ENCODE measurements at regions not wholly inside any gene's neighbourhood (a gene's known extent, or its start where the extent isn't known, plus 50 kb on each side); places are given as distances from the start of the nearest gene placed in this dataset.

- Histone ChIP-seq H3K27ac (ENCODE audit: low read depth, low read length) (no peak overlapping the region), H3K36me3 (ENCODE audit: control insufficient read depth in 2 of 3, insufficient read depth in 3 of 3, low read length in 3 of 3) (no peaks in the 10 kb centered on the region), H3K9me3 (ENCODE audit: control insufficient read depth in 2 of 3, low read length in 3 of 3) (no peaks in the 10 kb centered on the region), H3K4me1 (ENCODE audit: control insufficient read depth in 2 of 2, insufficient read depth in 2 of 2, low read length in 2 of 2) (no peaks in the 10 kb centered on the region), H3K4me3 (ENCODE audit: low read length) (no peak overlapping the region), H3K27me3 (ENCODE audit: control insufficient read depth in 2 of 2, insufficient read depth in 2 of 2, low read length in 2 of 2) (no peaks in the 10 kb centered on the region)
- ATAC-seq (no peak), DNase-seq (no peak)
- Mint-ChIP-seq H3K27ac (no peak overlapping the region), H3K4me1 (no peaks in the 10 kb centered on the region), H3K27me3 (no peaks in the 10 kb centered on the region), H3K4me3 (no peak overlapping the region), H3K36me3 (no peaks in the 10 kb centered on the region), H3K9me3 (peaks cover 0 to 10% (median 3%) of the 10 kb centered on the region in 11 donors)
- CTCF ChIA-PET: no interaction called here
- intact Hi-C loops (cut with micrococcal nuclease): no loop called here
- POLR2A ChIA-PET: no interaction called here
Observed at GRCh38 chr9:118782790-118783463, 586.3 kb downstream of the BRINP1 start.

DNA sequence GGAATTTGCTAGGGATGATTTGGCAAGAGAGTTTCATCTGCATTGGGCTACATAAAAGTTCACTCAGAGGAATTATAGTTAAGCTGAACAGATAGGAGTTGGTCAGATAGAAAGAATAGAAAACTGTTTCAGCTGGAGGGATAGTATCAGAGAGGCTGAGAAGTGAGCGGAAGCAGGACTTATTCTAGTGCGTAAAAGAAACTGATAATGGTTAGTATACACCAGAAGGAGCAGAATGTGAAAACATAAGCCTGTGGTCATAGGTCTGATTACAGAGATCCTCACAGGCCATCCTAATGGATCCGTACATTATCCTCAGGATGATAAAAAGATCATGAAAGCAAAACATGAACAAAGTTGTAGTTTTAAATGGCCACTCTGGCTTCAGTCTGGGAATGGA lies 585.2 kb downstream of the BRINP1 start:
- H3K27ac Mint-ChIP-seq: no peak overlapping the region
- Histone ChIP-seq H3K27me3 (ENCODE audit: control insufficient read depth in 2 of 2, insufficient read depth in 2 of 2, low read length in 2 of 2) (no peaks in the 10 kb centered on the region), H3K27ac (ENCODE audit: low read depth, low read length) (no peak overlapping the region), H3K4me3 (ENCODE audit: low read length) (no peak overlapping the region), H3K9me3 (ENCODE audit: control insufficient read depth in 2 of 3, low read length in 3 of 3) (no peaks in the 10 kb centered on the region), H3K36me3 (ENCODE audit: control insufficient read depth in 2 of 3, insufficient read depth in 3 of 3, low read length in 3 of 3) (no peaks in the 10 kb centered on the region), H3K4me1 (ENCODE audit: control insufficient read depth in 2 of 2, insufficient read depth in 2 of 2, low read length in 2 of 2) (no peaks in the 10 kb centered on the region)
- DNase-seq: no peak
- no peaks in the 10 kb centered on the region for H3K36me3 Mint-ChIP-seq
- ChIA-PET POLR2A (no interaction called here), CTCF (no interaction called here)
- peaks cover 0 to 9% (median 1%) of the 10 kb centered on the region in 11 donors for H3K9me3 Mint-ChIP-seq
- H3K4me1 Mint-ChIP-seq: no peaks in the 10 kb centered on the region
- ATAC-seq: no peak
- no peaks in the 10 kb centered on the region for H3K27me3 Mint-ChIP-seq
- no peak overlapping the region for H3K4me3 Mint-ChIP-seq
- intact Hi-C loops (cut with micrococcal nuclease): no loop called here

- H3K9me3 Mint-ChIP-seq: peaks cover 0 to 7% (median 0%) of the 10 kb centered on the region in 11 donors
- H3K27ac Mint-ChIP-seq: no peak overlapping the region
- no peaks in the 10 kb centered on the region for H3K4me1 Mint-ChIP-seq
- no peaks in the 10 kb centered on the region for H3K27me3 Mint-ChIP-seq
- no peak for ATAC-seq
- H3K36me3 ChIP-seq (ENCODE audit: control insufficient read depth in 2 of 3, insufficient read depth in 3 of 3, low read length in 3 of 3): no peaks in the 10 kb centered on the region
- no peak overlapping the region for H3K4me3 ChIP-seq (ENCODE audit: low read length)
- CTCF ChIA-PET: no interaction called here
- intact Hi-C loops (cut with micrococcal nuclease): no loop called here
- DNase-seq: no peak
- no peak overlapping the region for H3K4me3 Mint-ChIP-seq
- no peak overlapping the region for H3K27ac ChIP-seq (ENCODE audit: low read depth, low read length)
- H3K9me3 ChIP-seq (ENCODE audit: control insufficient read depth in 2 of 3, low read length in 3 of 3): no peaks in the 10 kb centered on the region
- no peaks in the 10 kb centered on the region for H3K36me3 Mint-ChIP-seq
- POLR2A ChIA-PET: no interaction called here
- no peaks in the 10 kb centered on the region for H3K4me1 ChIP-seq (ENCODE audit: control insufficient read depth in 2 of 2, insufficient read depth in 2 of 2, low read length in 2 of 2)
- H3K27me3 ChIP-seq (ENCODE audit: control insufficient read depth in 2 of 2, insufficient read depth in 2 of 2, low read length in 2 of 2): no peaks in the 10 kb centered on the region
Observed at GRCh38 chr9:118785456-118785855, 583.8 kb downstream of the BRINP1 start.

- ChIA-PET POLR2A (no interaction called here), CTCF (no interaction called here)
- intact Hi-C loops (cut with micrococcal nuclease): no loop called here
- no peaks in the 10 kb centered on the region for H3K27me3 Mint-ChIP-seq
- no peak for DNase-seq
- no peak overlapping the region for H3K27ac ChIP-seq (ENCODE audit: low read depth, low read length)
- no peaks in the 10 kb centered on the region for H3K36me3 ChIP-seq (ENCODE audit: control insufficient read depth in 2 of 3, insufficient read depth in 3 of 3, low read length in 3 of 3)
- H3K4me1 Mint-ChIP-seq: no peaks in the 10 kb centered on the region
- no peaks in the 10 kb centered on the region for H3K9me3 ChIP-seq (ENCODE audit: control insufficient read depth in 2 of 3, low read length in 3 of 3)
- H3K36me3 Mint-ChIP-seq: no peaks in the 10 kb centered on the region
- no peaks in the 10 kb centered on the region for H3K4me1 ChIP-seq (ENCODE audit: control insufficient read depth in 2 of 2, insufficient read depth in 2 of 2, low read length in 2 of 2)
- no peak overlapping the region for H3K4me3 ChIP-seq (ENCODE audit: low read length)
- peaks cover 0 to 7% (median 0%) of the 10 kb centered on the region in 11 donors for H3K9me3 Mint-ChIP-seq
- H3K4me3 Mint-ChIP-seq: no peak overlapping the region
- no peaks in the 10 kb centered on the region for H3K27me3 ChIP-seq (ENCODE audit: control insufficient read depth in 2 of 2, insufficient read depth in 2 of 2, low read length in 2 of 2)
- ATAC-seq: no peak
- H3K27ac Mint-ChIP-seq: no peak overlapping the region
Observed at GRCh38 chr9:118786877-118787276, 582.4 kb downstream of the BRINP1 start.

GRCh38 chr9:118809160-118809625 lies 560.0 kb downstream of the BRINP1 start:
- intact Hi-C loops (cut with micrococcal nuclease): no loop called here
- CTCF ChIA-PET: no interaction called here
- no peak for DNase-seq

GRCh38 chr9:118829334-118829733 lies 539.9 kb downstream of the BRINP1 start:
- Mint-ChIP-seq H3K9me3 (peaks cover 0 to 23% (median 0%) of the 10 kb centered on the region in 11 donors), H3K36me3 (no peaks in the 10 kb centered on the region), H3K4me3 (no peak overlapping the region), H3K4me1 (no peaks in the 10 kb centered on the region), H3K27ac (no peak overlapping the region), H3K27me3 (no peaks in the 10 kb centered on the region)
- Histone ChIP-seq H3K4me1 (ENCODE audit: control insufficient read depth in 2 of 2, insufficient read depth in 2 of 2, low read length in 2 of 2) (no peaks in the 10 kb centered on the region), H3K36me3 (ENCODE audit: control insufficient read depth in 2 of 3, insufficient read depth in 3 of 3, low read length in 3 of 3) (no peaks in the 10 kb centered on the region), H3K27me3 (ENCODE audit: control insufficient read depth in 2 of 2, insufficient read depth in 2 of 2, low read length in 2 of 2) (peaks cover 0 to 4% of the 10 kb centered on the region in 2 donors), H3K9me3 (ENCODE audit: control insufficient read depth in 2 of 3, low read length in 3 of 3) (no peaks in the 10 kb centered on the region), H3K4me3 (ENCODE audit: low read length) (no peak overlapping the region), H3K27ac (ENCODE audit: low read depth, low read length) (no peak overlapping the region)
- ATAC-seq (no peak), DNase-seq (no peak)
- ChIA-PET POLR2A (no interaction called here), CTCF (no interaction called here)
- intact Hi-C loops (cut with micrococcal nuclease): no loop called here

More at GRCh38 chr9:118809160-118809625, 560.0 kb downstream of the BRINP1 start:
- POLR2A ChIA-PET: no interaction called here
- Histone ChIP-seq H3K4me3 (ENCODE audit: low read length) (no peak overlapping the region), H3K9me3 (ENCODE audit: control insufficient read depth in 2 of 3, low read length in 3 of 3) (peaks cover 0 to 3% (median 0%) of the 10 kb centered on the region in 3 experiments), H3K27ac (ENCODE audit: low read depth, low read length) (no peak overlapping the region), H3K27me3 (ENCODE audit: control insufficient read depth in 2 of 2, insufficient read depth in 2 of 2, low read length in 2 of 2) (no peaks in the 10 kb centered on the region), H3K36me3 (ENCODE audit: control insufficient read depth in 2 of 3, insufficient read depth in 3 of 3, low read length in 3 of 3) (no peaks in the 10 kb centered on the region), H3K4me1 (ENCODE audit: control insufficient read depth in 2 of 2, insufficient read depth in 2 of 2, low read length in 2 of 2) (no peaks in the 10 kb centered on the region)
- peaks cover 2 to 24% (median 8%) of the 10 kb centered on the region in 11 donors for H3K9me3 Mint-ChIP-seq
- H3K4me1 Mint-ChIP-seq: no peaks in the 10 kb centered on the region
- no peaks in the 10 kb centered on the region for H3K27me3 Mint-ChIP-seq
- no peak for ATAC-seq
- H3K27ac Mint-ChIP-seq: no peak overlapping the region
- no peak overlapping the region for H3K4me3 Mint-ChIP-seq
- H3K36me3 Mint-ChIP-seq: peaks cover 0 to 4% (median 0%) of the 10 kb centered on the region in 5 donors

DNA sequence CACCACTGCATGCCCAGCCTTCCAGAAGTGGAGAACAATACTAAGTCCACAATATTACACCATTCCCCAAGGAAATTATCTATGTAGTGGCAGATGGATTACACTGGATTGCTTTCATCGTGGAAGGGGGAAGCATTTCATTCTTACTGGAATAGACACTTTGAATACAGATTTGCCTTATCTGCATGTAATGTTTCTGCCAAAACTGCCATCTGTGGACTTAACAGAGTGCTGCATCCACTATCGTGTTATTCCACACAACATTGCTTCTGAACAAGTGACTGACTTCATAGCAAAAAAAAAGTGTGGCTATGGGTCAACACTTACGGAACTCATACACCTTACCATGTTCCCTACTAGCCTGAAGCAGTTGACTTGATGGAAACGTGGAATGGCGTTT lies 536.9 kb downstream of the BRINP1 start:
- Histone ChIP-seq H3K27ac (ENCODE audit: low read depth, low read length) (no peak overlapping the region), H3K36me3 (ENCODE audit: control insufficient read depth in 2 of 3, insufficient read depth in 3 of 3, low read length in 3 of 3) (no peaks in the 10 kb centered on the region), H3K4me3 (ENCODE audit: low read length) (no peak overlapping the region), H3K4me1 (ENCODE audit: control insufficient read depth in 2 of 2, insufficient read depth in 2 of 2, low read length in 2 of 2) (no peaks in the 10 kb centered on the region), H3K9me3 (ENCODE audit: control insufficient read depth in 2 of 3, low read length in 3 of 3) (no peaks in the 10 kb centered on the region), H3K27me3 (ENCODE audit: control insufficient read depth in 2 of 2, insufficient read depth in 2 of 2, low read length in 2 of 2) (peaks cover 0 to 4% of the 10 kb centered on the region in 2 donors)
- Mint-ChIP-seq H3K36me3 (no peaks in the 10 kb centered on the region), H3K27me3 (no peaks in the 10 kb centered on the region), H3K9me3 (peaks cover 0 to 26% (median 1%) of the 10 kb centered on the region in 11 donors), H3K4me1 (no peaks in the 10 kb centered on the region), H3K4me3 (no peak overlapping the region), H3K27ac (no peak overlapping the region)
- ChIA-PET CTCF (no interaction called here), POLR2A (no interaction called here)
- intact Hi-C loops (cut with micrococcal nuclease): no loop called here
- no peak for ATAC-seq
- no peak for DNase-seq

Measured in naive thymus-derived CD4-positive, alpha-beta T cell (primary cell).